Naive B cell (primary cell): ENCODE measurements at regions not wholly inside any gene's neighbourhood (a gene's known extent, or its start where the extent isn't known, plus 50 kb on each side); places are given as distances from the start of the nearest gene placed in this dataset.
A peak's percentile ranks its signal among the peaks of the same experiment; 100 is the strongest.

Source experiments
- ATAC-seq, 2 donors: fragments of 150-1000 bp; cut with Tn5 transposase; 2 replicates each; pipeline ENCODE4 v1.10.0; 2021; ENCODE audit warnings: low read depth in 2 of 2, mild to moderate bottlenecking in 2 of 2, moderate library complexity in 2 of 2
- DNase-seq: peaks from one replicate; pipeline ENCODE4 v3.0.0; 2022
- H3K27ac Mint-ChIP-seq, 6 donors: one replicate each; pipeline ENCODE4 v1.8.0; 2020 to 2022; ENCODE audit warnings: mild to moderate bottlenecking in 6 of 6, mixed read lengths in 6 of 6, moderate library complexity in 5 of 6, inconsistent platforms in 2 of 6
- H3K27me3 Mint-ChIP-seq, 3 donors: one replicate each; pipeline ENCODE4 v1.8.0; 2021 to 2022; ENCODE audit warnings: mixed read lengths in 3 of 3, mild to moderate bottlenecking in 1 of 3
- H3K36me3 Mint-ChIP-seq, 2 donors: one replicate each; pipeline ENCODE4 v1.8.0; 2020 to 2022; ENCODE audit warnings: mixed read lengths in 2 of 2, inconsistent platforms in 1 of 2, mild to moderate bottlenecking in 1 of 2
- H3K4me1 Mint-ChIP-seq, 3 donors: one replicate each; pipeline ENCODE4 v1.8.0; 2020 to 2022; ENCODE audit warnings: mixed read lengths in 3 of 3, inconsistent platforms in 1 of 3, mild to moderate bottlenecking in 1 of 3, moderate library complexity in 1 of 3
- H3K4me3 Mint-ChIP-seq, 8 donors: one replicate each; pipeline ENCODE4 v1.8.0; 2020 to 2022; ENCODE audit warnings: mild to moderate bottlenecking in 8 of 8, mixed read lengths in 8 of 8, moderate library complexity in 8 of 8, inconsistent platforms in 2 of 8
- H3K9me3 Mint-ChIP-seq, 7 donors: one replicate each; pipeline ENCODE4 v1.8.0; 2020 to 2022; ENCODE audit warnings: mixed read lengths in 7 of 7, mild to moderate bottlenecking in 5 of 7, inconsistent platforms in 2 of 7, moderate library complexity in 1 of 7

DNA sequence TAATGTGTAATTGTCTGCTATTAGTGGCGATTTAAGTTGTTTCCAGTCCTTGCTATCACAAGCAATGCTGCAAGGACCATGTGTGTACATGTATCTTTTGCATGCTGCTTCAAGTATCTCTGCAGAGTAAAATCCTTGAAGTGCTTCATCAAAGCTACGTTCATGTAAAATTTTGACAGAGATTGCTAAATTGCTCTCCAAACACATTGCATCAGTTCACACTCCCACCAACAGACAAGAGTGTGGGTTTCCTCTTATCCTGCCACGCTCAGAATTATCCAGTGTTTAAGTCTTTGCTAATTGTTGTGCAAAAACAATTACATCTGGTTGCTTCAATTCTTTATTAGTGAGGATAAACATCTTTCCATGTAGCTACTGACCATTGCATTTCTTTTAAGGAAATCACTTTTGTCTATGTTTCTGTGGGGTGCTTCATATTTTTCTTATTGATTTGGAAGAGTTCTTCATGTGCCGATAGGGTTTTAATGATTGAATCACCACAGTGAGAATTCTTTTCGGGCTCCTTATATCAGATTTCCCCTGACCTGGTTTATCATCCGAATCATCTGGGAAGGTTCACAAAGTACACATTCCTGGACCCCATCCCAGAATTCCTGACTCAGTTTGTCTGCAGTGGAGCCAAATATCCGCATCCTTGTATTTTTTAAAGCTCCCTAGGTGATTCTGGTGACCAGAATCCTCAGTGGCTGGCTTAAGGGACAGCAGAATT, 56.3 kb upstream of the GALNT2 start:
- ATAC-seq (no peak), DNase-seq (no peak)
- no peaks in the 10 kb centered on the region for H3K36me3 Mint-ChIP-seq
- no peaks in the 10 kb centered on the region for H3K4me1 Mint-ChIP-seq
- no peaks in the 10 kb centered on the region for H3K9me3 Mint-ChIP-seq
- H3K27ac Mint-ChIP-seq = peak overlapping the region in 2 of 6 donors; percentile 12 to 17
- H3K27me3 Mint-ChIP-seq = peaks cover 4 to 17% (median 8%) of the 10 kb centered on the region in 3 donors
- no peak overlapping the region for H3K4me3 Mint-ChIP-seq

DNA sequence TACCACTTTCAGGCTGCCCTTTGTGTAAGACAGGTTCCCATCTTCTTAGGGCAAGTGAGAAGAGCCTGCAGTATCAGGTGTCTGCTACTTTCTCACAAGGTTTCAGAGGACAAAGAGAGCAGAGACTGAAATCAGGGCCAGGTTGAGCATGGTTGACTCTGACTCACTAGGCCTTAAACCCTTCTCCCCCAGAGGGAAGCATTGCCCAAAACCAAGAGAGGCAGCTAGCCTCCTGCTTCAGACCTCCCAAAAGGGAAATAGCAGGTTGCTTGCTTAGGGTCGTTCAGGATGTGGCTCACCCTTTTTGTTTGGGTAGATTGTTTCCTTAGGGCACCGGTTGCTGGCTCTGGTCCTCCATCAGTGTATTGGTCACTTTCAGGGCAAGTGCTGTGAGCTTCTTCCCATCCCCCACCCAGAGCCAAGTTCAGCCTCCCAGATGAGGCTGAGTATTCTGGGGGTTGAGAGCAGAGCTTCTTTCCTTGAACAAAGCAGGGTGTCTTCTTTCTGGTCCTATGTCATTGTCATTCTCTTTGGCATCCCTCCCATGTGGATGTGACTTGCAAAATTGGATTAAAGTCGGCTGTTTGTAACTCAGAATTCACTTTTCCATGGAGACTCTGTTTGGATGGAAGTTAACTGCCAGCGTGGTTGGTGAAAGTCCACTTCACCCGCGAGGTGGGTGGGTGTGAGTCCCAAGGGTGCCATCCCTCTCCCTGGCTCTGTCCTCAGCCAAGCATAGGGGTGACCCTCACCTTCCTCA, 55.5 kb upstream of the GALNT2 start:
- no peak overlapping the region for H3K4me3 Mint-ChIP-seq
- H3K27me3 Mint-ChIP-seq = peaks cover 4 to 11% (median 6%) of the 10 kb centered on the region in 3 donors
- no peaks in the 10 kb centered on the region for H3K36me3 Mint-ChIP-seq
- ATAC-seq = no peak
- H3K4me1 Mint-ChIP-seq = no peaks in the 10 kb centered on the region
- no peaks in the 10 kb centered on the region for H3K9me3 Mint-ChIP-seq
- peak overlapping the region in 1 of 6 donors; percentile 17 for H3K27ac Mint-ChIP-seq
- no peak for DNase-seq

DNA sequence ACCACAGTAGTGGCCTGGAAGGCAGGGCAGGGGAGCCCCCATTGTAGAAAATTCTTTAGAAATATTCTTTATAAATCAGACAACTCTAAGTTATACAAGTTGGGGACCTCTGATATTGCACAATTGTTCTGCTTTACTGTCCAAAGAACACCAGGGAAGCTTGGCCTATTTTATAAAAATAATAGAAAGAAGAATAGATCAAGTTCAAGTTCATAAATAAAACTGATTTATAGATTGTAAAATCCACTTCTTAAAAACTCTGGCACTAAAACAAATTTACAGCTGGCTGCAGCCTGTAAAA, 55.0 kb upstream of the GALNT2 start:
- no peak overlapping the region for H3K4me3 Mint-ChIP-seq
- no peak for DNase-seq
- no peak for ATAC-seq
- H3K9me3 Mint-ChIP-seq = no peaks in the 10 kb centered on the region
- peaks cover under 1 to 6% (median 4%) of the 10 kb centered on the region in 3 donors for H3K27me3 Mint-ChIP-seq
- no peaks in the 10 kb centered on the region for H3K36me3 Mint-ChIP-seq
- no peak overlapping the region for H3K27ac Mint-ChIP-seq
- no peaks in the 10 kb centered on the region for H3K4me1 Mint-ChIP-seq

DNA sequence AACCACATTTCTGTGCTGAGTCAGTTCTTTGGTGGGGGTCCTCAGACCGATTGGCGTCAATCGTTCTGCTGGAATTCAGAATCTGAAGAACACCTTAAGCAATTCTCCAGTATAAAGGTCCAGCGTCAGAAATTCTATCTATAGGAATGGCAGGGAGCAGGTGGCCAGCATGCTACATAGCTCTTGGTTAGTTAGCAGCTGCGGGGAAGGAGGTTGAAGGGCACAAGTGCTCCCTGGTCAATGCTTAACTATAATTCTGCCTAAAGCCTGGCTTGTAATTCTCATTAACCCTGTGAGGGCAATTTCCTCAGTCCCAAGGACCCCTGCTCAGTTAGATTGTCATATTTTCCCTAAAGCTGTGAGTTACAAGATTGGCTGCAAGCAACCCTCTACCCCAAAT, 54.3 kb upstream of the GALNT2 start:
- peaks cover 0 to 2% (median 0%) of the 10 kb centered on the region in 7 donors for H3K9me3 Mint-ChIP-seq
- no peak for ATAC-seq
- peaks cover 0 to 2% (median 0%) of the 10 kb centered on the region in 3 donors for H3K27me3 Mint-ChIP-seq
- H3K36me3 Mint-ChIP-seq = no peaks in the 10 kb centered on the region
- DNase-seq = no peak
- H3K4me3 Mint-ChIP-seq = no peak overlapping the region
- no peaks in the 10 kb centered on the region for H3K4me1 Mint-ChIP-seq
- no peak overlapping the region for H3K27ac Mint-ChIP-seq

DNA sequence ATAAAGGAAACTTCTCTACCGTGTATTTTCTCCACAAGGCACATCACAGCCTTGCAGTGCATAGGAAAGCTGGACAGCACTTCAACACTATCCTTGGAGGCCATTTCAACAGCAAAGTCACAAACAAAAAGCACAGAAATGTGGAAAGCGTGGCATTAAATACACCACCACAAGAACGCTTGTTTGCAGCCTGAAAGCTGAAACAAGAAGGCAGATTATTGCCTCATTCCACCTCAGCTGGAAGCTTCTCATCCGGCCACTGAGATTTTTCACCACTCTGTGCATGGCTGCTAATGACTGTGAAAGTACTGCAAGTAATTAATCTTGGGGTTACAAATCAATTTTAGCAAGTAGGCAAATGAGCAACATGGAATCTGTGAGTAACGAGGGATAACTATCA, 50.9 kb upstream of the GALNT2 start:
- Mint-ChIP-seq H3K4me1 (no peaks in the 10 kb centered on the region), H3K36me3 (no peaks in the 10 kb centered on the region), H3K9me3 (peaks cover 0 to 3% (median 0%) of the 10 kb centered on the region in 7 donors), H3K27me3 (peaks cover 0 to 6% (median 4%) of the 10 kb centered on the region in 3 donors), H3K27ac (no peak overlapping the region), H3K4me3 (no peak overlapping the region)
- ATAC-seq (no peak), DNase-seq (no peak)
